ENCODE measurements at regions not wholly inside any gene's neighbourhood (a gene's known extent, or its start where the extent isn't known, plus 50 kb on each side); places are given as distances from the start of the nearest gene placed in this dataset.

GRCh38 chr10:111290649-111291048 lies 213.8 kb downstream of the ADRA2A start:
- ATAC-seq (ENCODE audit: low read depth) (no peak), DNase-seq (ENCODE audit: low spot score) (no peak)
- Histone ChIP-seq H3K4me3 (ENCODE audit: severe bottlenecking) (no peak overlapping the region), H3K27me3 (ENCODE audit: insufficient read depth, poor library complexity, severe bottlenecking) (no peaks in the 10 kb centered on the region), H3K36me3 (ENCODE audit: low read depth) (no peaks in the 10 kb centered on the region), H3K4me1 (ENCODE audit: insufficient read depth, poor library complexity, severe bottlenecking) (no peaks in the 10 kb centered on the region), H3K27ac (ENCODE audit: poor library complexity, severe bottlenecking) (no peak overlapping the region), H3K9me3 (ENCODE audit: severe bottlenecking) (no peaks in the 10 kb centered on the region)
- TF ChIP-seq, protein P1, sequence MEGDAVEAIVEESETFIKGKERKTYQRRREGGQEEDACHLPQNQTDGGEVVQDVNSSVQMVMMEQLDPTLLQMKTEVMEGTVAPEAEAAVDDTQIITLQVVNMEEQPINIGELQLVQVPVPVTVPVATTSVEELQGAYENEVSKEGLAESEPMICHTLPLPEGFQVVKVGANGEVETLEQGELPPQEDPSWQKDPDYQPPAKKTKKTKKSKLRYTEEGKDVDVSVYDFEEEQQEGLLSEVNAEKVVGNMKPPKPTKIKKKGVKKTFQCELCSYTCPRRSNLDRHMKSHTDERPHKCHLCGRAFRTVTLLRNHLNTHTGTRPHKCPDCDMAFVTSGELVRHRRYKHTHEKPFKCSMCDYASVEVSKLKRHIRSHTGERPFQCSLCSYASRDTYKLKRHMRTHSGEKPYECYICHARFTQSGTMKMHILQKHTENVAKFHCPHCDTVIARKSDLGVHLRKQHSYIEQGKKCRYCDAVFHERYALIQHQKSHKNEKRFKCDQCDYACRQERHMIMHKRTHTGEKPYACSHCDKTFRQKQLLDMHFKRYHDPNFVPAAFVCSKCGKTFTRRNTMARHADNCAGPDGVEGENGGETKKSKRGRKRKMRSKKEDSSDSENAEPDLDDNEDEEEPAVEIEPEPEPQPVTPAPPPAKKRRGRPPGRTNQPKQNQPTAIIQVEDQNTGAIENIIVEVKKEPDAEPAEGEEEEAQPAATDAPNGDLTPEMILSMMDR (IDR thresholded peaks at IDR 0.05; ENCODE audit: poor library complexity, severe bottlenecking), result no peak

- H3K4me3 ChIP-seq (ENCODE audit: severe bottlenecking), result no peak overlapping the region
- ATAC-seq (ENCODE audit: low read depth) (no peak), DNase-seq (ENCODE audit: low spot score) (no peak)
- H3K27me3 ChIP-seq (ENCODE audit: insufficient read depth, poor library complexity, severe bottlenecking), result no peaks in the 10 kb centered on the region
- H3K4me1 ChIP-seq (ENCODE audit: insufficient read depth, poor library complexity, severe bottlenecking), result no peaks in the 10 kb centered on the region
- H3K9me3 ChIP-seq (ENCODE audit: severe bottlenecking), result no peaks in the 10 kb centered on the region
- no peak overlapping the region for H3K27ac ChIP-seq (ENCODE audit: poor library complexity, severe bottlenecking)
- H3K36me3 ChIP-seq (ENCODE audit: low read depth), result no peaks in the 10 kb centered on the region
- TF ChIP-seq, protein P1 (IDR thresholded peaks at IDR 0.05; ENCODE audit: poor library complexity, severe bottlenecking), result no peak
These were observed 219.0 kb downstream of the ADRA2A start for GRCh38 chr10:111295788-111296187.

DNA sequence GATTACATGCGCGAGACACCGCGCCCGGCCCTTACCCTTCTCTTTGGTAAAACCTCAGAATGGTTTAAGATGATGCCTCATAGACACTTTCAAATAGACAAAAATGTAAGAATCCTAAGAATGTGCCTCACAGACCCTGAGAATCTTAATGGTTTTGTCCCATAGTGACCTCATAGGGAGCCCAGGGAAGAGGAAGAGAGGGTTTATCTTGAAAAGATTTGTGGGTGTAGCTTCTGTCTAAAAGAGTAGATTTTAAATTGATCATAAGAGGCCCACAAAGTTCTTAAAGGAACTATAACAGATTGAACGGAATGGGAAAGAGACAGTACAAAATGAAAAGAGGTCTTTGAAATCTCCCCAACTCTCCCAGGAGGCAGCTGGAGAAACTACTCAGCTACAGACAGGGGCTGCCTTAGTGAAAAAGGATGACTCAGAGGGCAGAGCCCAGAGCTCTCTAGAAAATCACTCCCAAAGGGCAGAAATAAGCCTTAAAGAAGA lies 220.6 kb downstream of the ADRA2A start:
- Histone ChIP-seq H3K9me3 (ENCODE audit: severe bottlenecking) (no peaks in the 10 kb centered on the region), H3K27ac (ENCODE audit: poor library complexity, severe bottlenecking) (no peak overlapping the region), H3K36me3 (ENCODE audit: low read depth) (no peaks in the 10 kb centered on the region), H3K4me3 (ENCODE audit: severe bottlenecking) (no peak overlapping the region), H3K4me1 (ENCODE audit: insufficient read depth, poor library complexity, severe bottlenecking) (no peaks in the 10 kb centered on the region), H3K27me3 (ENCODE audit: insufficient read depth, poor library complexity, severe bottlenecking) (no peaks in the 10 kb centered on the region)
- TF ChIP-seq, protein P1 (IDR thresholded peaks at IDR 0.05; ENCODE audit: poor library complexity, severe bottlenecking), result no peak
- DNase-seq (ENCODE audit: low spot score), result no peak
- peak; percentile 38; the same call in 1 of the 3 replicates for ATAC-seq (ENCODE audit: low read depth)

- Histone ChIP-seq H3K27me3 (ENCODE audit: insufficient read depth, poor library complexity, severe bottlenecking) (no peaks in the 10 kb centered on the region), H3K9me3 (ENCODE audit: severe bottlenecking) (no peaks in the 10 kb centered on the region)
- no peak for DNase-seq (ENCODE audit: low spot score)
These were observed 221.2 kb downstream of the ADRA2A start for GRCh38 chr10:111298031-111298430.

DNA sequence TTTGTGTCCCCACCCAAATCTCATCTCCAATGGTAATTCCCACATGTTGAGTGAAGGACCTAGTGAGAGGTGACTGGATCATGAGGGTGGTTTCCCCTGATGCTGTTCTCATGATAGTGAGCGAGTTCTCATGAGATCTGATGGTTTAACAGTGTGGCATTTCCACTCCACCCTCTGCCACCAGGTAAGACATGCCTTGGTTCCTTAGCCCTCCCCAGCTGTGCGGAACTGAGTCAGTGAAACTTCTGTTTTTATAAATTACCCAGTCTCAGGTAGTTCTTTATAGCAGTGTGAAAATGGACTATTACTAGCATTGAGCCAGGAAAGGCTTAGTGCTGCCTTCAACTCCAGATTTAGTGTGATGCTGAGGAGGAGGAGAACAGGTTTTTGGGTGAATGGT lies 222.2 kb downstream of the ADRA2A start:
- Histone ChIP-seq H3K27me3 (ENCODE audit: insufficient read depth, poor library complexity, severe bottlenecking) (no peaks in the 10 kb centered on the region), H3K36me3 (ENCODE audit: low read depth) (no peaks in the 10 kb centered on the region), H3K9me3 (ENCODE audit: severe bottlenecking) (no peaks in the 10 kb centered on the region), H3K27ac (ENCODE audit: poor library complexity, severe bottlenecking) (no peak overlapping the region), H3K4me1 (ENCODE audit: insufficient read depth, poor library complexity, severe bottlenecking) (no peaks in the 10 kb centered on the region), H3K4me3 (ENCODE audit: severe bottlenecking) (no peak overlapping the region)
- DNase-seq (ENCODE audit: low spot score) (no peak), ATAC-seq (ENCODE audit: low read depth) (no peak)
- TF ChIP-seq, protein P1 (IDR thresholded peaks at IDR 0.05; ENCODE audit: poor library complexity, severe bottlenecking), result no peak

More at GRCh38 chr10:111298031-111298430, 221.2 kb downstream of the ADRA2A start:
- no peak overlapping the region for H3K4me3 ChIP-seq (ENCODE audit: severe bottlenecking)
- H3K4me1 ChIP-seq (ENCODE audit: insufficient read depth, poor library complexity, severe bottlenecking), result no peaks in the 10 kb centered on the region
- H3K27ac ChIP-seq (ENCODE audit: poor library complexity, severe bottlenecking), result no peak overlapping the region
- H3K36me3 ChIP-seq (ENCODE audit: low read depth), result no peaks in the 10 kb centered on the region
- TF ChIP-seq, protein P1 (IDR thresholded peaks at IDR 0.05; ENCODE audit: poor library complexity, severe bottlenecking), result no peak
- no peak for ATAC-seq (ENCODE audit: low read depth)

Measured in RWPE2 (cell line).